Type B pancreatic cell (in vitro differentiated cells): ENCODE measurements at regions not wholly inside any gene's neighbourhood (a gene's known extent, or its start where the extent isn't known, plus 50 kb on each side); places are given as distances from the start of the nearest gene placed in this dataset.

ENCODE experiments used
- DNase-seq: peaks from one replicate; pipeline ENCODE4 v3.0.0; 2021; ENCODE audit warnings: mixed read lengths; ENCODE audit not compliant: unreplicated experiment; ENCODE audit errors: extremely low spot score
- H3K27ac Mint-ChIP-seq: 2 replicates; pipeline ENCODE4 v1.8.0; 2021; ENCODE audit warnings: mild to moderate bottlenecking, mixed read lengths
- H3K27me3 Mint-ChIP-seq: 2 replicates; pipeline ENCODE4 v1.8.0; 2021; ENCODE audit warnings: mixed read lengths
- H3K36me3 Mint-ChIP-seq: 2 replicates; pipeline ENCODE4 v1.8.0; 2021; ENCODE audit warnings: mixed read lengths
- H3K4me1 Mint-ChIP-seq: one replicate; pipeline ENCODE4 v1.8.0; 2021; ENCODE audit warnings: mixed read lengths; ENCODE audit not compliant: unreplicated experiment
- H3K4me3 Mint-ChIP-seq: 2 replicates; pipeline ENCODE4 v1.8.0; 2021; ENCODE audit warnings: mild to moderate bottlenecking, mixed read lengths
- H3K9me3 Mint-ChIP-seq: 2 replicates; pipeline ENCODE4 v1.8.0; 2021; ENCODE audit warnings: mixed read lengths
- TF ChIP-seq, protein P1 (sequence below): fragments of 200-600 bp; sonication (generic); conservative IDR thresholded peaks from 2 replicates; pipeline ENCODE4 v1.5.0; 2021; ENCODE audit warnings: antibody characterized with exemption, mild to moderate bottlenecking

DNA sequence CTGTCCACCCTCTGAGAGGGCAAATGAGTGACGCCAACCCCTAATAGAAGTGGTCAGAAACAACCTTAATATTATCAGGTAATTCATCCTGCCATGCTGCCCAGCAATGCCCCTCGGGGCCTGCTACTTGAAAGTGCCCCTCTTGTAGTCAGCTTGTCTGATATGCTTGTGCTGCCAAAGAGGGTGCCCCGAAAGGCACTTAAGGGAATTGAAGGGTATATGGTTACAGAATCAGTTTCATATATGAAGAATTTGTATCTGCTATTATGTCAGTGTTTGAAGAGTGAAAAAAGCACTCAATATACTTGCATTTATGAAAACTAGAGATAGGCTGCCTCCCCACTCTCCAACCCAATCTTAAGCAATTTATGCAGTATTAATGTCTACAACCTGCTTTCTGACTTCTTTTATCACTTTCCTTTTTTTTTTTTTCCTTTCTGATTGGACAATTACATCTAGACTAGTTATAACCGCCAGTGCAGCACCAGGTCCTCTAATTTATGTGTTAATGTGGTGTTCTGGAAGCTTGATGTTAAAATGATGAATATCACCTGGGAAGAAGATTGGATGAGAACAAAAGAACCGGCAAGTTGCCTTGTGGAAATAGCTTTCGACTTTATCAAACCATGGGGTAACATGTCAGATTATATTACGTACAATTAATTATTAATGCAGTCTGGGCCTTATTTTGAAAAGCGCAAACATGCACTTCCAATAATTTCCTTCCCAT, 646.9 kb upstream of the ACVR2A start:
- TF ChIP-seq, protein P1, sequence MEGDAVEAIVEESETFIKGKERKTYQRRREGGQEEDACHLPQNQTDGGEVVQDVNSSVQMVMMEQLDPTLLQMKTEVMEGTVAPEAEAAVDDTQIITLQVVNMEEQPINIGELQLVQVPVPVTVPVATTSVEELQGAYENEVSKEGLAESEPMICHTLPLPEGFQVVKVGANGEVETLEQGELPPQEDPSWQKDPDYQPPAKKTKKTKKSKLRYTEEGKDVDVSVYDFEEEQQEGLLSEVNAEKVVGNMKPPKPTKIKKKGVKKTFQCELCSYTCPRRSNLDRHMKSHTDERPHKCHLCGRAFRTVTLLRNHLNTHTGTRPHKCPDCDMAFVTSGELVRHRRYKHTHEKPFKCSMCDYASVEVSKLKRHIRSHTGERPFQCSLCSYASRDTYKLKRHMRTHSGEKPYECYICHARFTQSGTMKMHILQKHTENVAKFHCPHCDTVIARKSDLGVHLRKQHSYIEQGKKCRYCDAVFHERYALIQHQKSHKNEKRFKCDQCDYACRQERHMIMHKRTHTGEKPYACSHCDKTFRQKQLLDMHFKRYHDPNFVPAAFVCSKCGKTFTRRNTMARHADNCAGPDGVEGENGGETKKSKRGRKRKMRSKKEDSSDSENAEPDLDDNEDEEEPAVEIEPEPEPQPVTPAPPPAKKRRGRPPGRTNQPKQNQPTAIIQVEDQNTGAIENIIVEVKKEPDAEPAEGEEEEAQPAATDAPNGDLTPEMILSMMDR, result no peak
- Mint-ChIP-seq H3K4me3 (no peak overlapping the region), H3K27ac (no peak overlapping the region), H3K36me3 (no peaks in the 10 kb centered on the region), H3K9me3 (peaks cover 4% of the 10 kb centered on the region), H3K27me3 (no peaks in the 10 kb centered on the region), H3K4me1 (no peaks in the 10 kb centered on the region)
- DNase-seq, result no peak

DNA sequence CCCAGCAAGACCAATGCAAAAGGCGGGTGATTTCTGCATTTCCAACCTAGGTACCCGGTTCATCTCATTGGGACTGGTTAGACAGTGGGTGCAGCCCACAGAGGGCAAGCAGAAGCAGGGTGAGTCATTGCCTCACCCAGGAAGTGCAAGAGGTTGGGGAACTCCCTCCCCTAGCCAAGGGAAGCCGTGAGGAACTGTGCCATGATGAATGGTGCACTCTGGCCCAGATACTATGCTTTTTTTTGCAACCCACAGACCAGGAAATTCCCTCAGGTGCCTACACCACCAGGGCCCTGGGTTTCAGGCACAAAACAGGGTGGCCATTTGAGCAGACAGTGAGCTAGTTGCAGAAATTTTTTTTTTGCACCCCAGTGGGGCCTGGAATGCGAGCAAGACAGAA, 662.6 kb upstream of the ACVR2A start:
- Mint-ChIP-seq H3K4me3 (no peak overlapping the region), H3K4me1 (peaks cover 4% of the 10 kb centered on the region), H3K9me3 (peaks cover 20% of the 10 kb centered on the region), H3K36me3 (no peaks in the 10 kb centered on the region), H3K27me3 (no peaks in the 10 kb centered on the region), H3K27ac (no peak overlapping the region)
- TF ChIP-seq, protein P1, result no peak
- no peak for DNase-seq

DNA sequence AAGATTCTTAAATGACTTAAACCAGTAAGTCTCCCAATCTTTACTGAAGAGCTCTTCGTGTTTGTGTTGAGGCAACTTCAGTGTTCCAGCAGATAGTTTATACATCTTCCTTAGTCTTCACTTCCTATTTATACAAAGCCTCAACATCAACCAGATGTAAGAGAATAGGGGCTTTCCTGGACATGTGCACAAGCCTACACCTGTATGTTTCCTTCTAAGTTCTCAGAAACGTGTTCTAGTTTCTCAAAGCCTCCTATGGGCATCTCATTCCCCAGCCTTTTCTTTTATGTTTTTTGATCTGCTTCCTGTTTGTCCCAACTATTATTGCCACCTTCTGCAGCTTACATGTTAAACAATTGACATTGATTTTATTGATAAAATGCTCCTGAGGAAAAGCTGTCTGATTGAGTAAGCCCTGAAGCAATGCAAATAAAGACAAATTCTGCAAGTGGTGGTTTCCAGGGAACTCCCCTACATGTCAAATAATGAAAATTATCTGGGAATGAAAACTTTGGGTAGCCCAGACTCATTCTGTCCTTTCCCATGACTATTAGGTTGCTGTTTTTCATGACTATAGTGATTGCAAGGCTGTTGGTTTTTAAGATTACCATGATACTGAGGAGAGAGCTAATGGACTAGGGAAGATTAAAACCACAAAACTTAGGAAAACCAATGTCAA, 663.3 kb upstream of the ACVR2A start:
- Mint-ChIP-seq H3K27me3 (no peaks in the 10 kb centered on the region), H3K4me1 (peaks cover 4% of the 10 kb centered on the region), H3K4me3 (no peak overlapping the region), H3K27ac (no peak overlapping the region), H3K9me3 (peaks cover 20% of the 10 kb centered on the region), H3K36me3 (no peaks in the 10 kb centered on the region)
- no peak for DNase-seq
- TF ChIP-seq, protein P1, result no peak

DNA sequence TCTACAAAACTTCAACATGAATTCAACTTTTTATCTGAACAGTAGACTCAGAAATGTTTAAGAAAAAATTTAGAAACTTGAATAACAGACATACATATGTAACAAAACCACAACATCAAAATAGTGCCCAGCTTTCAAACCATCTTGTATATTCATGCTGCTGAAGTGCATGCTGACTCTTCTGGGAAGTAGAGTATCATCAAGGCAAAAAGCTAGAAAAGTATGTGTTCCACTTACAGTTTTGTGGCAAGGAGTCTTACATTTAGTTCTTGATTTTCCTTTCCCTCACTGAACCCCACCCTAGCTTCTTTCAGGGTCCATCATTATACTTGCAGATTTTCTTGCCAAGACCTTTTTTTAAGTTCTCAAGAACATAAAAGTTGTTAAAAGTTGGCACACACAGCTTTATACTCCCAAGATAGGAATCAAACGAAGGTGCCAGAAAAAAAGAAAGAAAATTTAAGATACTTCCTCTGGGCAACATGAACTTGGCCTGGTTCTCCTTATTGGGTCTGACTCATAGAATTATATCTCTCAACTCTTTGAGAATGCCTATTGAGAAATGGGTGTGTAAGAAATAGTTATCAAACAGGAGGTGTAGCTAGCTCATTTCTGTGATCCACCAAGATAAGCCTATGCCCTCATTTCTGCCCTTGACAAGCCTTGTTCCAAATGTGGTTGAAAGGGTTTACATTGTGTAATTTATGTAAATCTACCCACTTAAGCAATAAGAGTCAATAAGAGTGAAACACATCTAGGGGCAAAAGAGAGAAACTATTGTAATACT, 667.6 kb upstream of the ACVR2A start:
- Mint-ChIP-seq H3K4me3 (no peak overlapping the region), H3K9me3 (peaks cover 11% of the 10 kb centered on the region), H3K36me3 (no peaks in the 10 kb centered on the region), H3K27me3 (peaks cover 3% of the 10 kb centered on the region), H3K4me1 (peaks cover 8% of the 10 kb centered on the region), H3K27ac (no peak overlapping the region)
- no peak for DNase-seq
- TF ChIP-seq, protein P1, result no peak

DNA sequence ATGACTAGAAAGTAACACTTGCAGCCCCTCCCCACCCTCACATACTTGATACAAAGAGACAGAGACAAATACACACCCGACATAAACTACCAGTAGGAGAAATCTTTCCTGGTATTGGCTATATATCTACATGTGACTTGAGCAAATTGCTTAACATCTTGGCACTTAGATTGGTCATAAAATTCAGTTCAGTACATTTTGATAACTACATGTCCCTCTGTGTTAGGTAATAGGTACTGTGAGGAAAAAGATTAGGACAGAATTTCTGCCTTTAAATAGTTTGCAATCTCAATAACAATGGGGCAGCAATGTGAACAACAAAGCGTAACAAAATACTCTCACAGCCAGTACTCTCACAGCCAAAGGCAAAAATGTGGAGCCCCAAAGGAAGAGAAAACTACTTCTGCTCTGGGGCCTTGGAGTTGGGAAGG, 670.0 kb upstream of the ACVR2A start:
- H3K27me3 Mint-ChIP-seq, result peaks cover 3% of the 10 kb centered on the region
- H3K36me3 Mint-ChIP-seq, result no peaks in the 10 kb centered on the region
- no peak for DNase-seq
- TF ChIP-seq, protein P1, result no peak
- peaks cover 5% of the 10 kb centered on the region for H3K9me3 Mint-ChIP-seq
- H3K4me1 Mint-ChIP-seq, result peaks cover 4% of the 10 kb centered on the region
- no peak overlapping the region for H3K4me3 Mint-ChIP-seq
- H3K27ac Mint-ChIP-seq, result no peak overlapping the region
